HG03432 (cell line): ENCODE measurements at regions not wholly inside any gene's neighbourhood (a gene's known extent, or its start where the extent isn't known, plus 50 kb on each side); places are given as distances from the start of the nearest gene placed in this dataset.

Experiments
- ATAC-seq: cut with Tn5 transposase; IDR thresholded peaks from one replicate; pipeline ENCODE4 v1.9.1; 2021; ENCODE audit warnings: mild to moderate bottlenecking, moderate library complexity; ENCODE audit not compliant: unreplicated experiment

DNA sequence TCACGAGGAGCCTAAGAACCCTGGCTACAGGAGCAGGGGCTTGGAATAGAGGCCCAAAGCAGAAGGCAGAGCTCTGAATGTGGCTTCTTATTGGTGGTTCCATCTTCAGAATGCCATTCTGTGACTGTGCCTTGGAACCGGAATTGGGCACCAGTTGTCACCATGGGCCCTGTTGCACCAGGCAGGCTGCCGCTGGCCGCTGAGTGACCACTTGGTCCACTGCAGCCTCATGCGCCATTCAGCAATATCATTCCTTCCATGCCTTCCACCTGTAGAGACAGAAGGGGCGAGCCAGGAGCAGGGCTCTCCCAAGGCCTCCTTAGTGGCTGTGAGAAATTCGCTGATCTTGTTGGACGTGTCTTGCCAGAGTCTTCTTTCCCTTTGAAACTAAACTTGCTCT, 270.3 kb upstream of the CHD6 start:
- ATAC-seq = no peak

- ATAC-seq = no peak
Observed at GRCh38 chr20:41887500-41887899, 269.3 kb upstream of the CHD6 start.

- no peak for ATAC-seq
Observed at GRCh38 chr20:41881466-41882046, 263.4 kb upstream of the CHD6 start.

DNA sequence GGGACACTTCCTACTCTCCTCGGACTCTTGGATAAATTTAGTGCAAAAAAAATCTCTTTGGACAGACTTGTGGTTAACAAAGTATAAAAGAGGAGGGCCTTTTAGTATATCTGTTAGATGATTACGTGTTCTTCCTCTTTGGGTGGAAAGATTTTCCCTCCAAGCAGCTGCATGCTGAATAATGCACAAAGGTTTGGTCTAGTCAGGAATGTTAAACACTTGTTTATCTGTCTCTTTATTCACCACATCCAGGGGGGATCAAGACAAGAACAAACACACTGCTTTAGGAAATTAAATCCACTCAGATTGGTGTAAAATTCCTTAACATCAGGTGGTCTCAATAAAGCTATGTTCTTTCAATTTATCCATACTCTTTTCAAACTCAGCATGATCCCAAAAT, 260.9 kb upstream of the CHD6 start:
- ATAC-seq = no peak

- no peak for ATAC-seq
Observed at GRCh38 chr20:41877911-41878310, 259.7 kb upstream of the CHD6 start.

GRCh38 chr20:41874658-41875057, 256.5 kb upstream of the CHD6 start:
- ATAC-seq = no peak

DNA sequence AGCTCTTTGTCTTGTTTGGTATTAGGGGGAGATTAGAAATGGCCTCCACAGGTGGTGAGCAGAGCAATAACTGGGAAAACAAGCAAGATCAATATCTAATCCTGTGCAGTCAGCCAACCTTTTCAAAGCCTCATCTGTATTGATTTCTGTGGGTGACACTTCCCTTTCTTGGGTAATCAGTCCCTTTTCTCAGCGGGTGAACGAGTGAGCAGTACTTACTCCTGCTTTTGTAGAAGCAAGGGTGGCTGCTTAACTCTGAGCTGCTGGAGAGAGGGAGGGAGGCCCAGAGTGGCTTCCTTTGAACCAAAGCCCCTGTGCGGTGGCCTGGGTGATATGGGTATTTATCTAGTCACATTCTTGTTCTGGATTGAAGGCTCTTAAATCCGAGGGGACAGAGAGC, 254.8 kb upstream of the CHD6 start:
- no peak for ATAC-seq

- no peak for ATAC-seq
Observed at GRCh38 chr20:41870869-41871462, 252.8 kb upstream of the CHD6 start.

DNA sequence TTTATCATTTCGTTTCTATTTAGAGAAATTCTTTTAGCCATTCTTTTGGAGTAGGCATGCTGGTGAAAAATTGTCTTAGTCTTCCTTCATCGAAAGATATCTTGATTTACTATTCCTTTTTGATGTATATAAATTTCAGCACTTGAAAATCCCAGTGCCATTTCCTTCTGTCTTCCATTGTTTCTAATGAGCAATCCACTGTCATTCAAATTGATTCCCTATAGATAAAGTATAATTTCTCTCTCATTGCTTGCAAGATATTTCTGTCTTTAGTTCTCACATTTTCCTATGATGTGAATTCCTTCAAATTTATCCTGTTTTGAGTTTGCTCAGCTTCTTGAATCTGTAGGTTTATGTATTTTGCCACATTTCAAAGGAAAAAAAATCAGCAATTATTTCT, 251.1 kb upstream of the CHD6 start:
- ATAC-seq = no peak

- no peak for ATAC-seq
Observed at GRCh38 chr20:41865938-41866337, 247.8 kb upstream of the CHD6 start.

- ATAC-seq = no peak
Observed at GRCh38 chr20:41862476-41862875, 244.3 kb upstream of the CHD6 start.

- no peak for ATAC-seq
Observed at GRCh38 chr20:41861772-41862422, 243.7 kb upstream of the CHD6 start.

- ATAC-seq = no peak
Observed at GRCh38 chr20:41854765-41855164, 236.6 kb upstream of the CHD6 start.

GRCh38 chr20:41853806-41854205, 235.6 kb upstream of the CHD6 start:
- no peak for ATAC-seq

DNA sequence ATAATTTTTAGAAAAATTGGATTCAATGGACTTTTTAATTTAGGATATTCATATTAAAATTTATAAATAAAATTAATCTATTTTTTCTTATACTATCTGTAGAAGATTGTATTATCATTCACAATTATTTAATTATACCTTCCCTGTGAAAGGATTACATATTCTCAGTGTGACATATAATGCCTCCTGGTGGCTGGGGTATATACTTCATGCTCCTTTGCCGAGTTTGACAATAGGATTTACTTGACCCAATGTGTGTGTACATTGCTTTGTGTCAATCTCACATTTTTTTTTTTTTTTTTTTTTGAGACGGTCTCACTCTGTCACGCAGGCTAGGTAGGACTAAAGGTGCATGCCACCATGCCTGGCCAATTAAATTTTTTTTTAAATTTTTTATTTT, 230.0 kb upstream of the CHD6 start:
- no peak for ATAC-seq

DNA sequence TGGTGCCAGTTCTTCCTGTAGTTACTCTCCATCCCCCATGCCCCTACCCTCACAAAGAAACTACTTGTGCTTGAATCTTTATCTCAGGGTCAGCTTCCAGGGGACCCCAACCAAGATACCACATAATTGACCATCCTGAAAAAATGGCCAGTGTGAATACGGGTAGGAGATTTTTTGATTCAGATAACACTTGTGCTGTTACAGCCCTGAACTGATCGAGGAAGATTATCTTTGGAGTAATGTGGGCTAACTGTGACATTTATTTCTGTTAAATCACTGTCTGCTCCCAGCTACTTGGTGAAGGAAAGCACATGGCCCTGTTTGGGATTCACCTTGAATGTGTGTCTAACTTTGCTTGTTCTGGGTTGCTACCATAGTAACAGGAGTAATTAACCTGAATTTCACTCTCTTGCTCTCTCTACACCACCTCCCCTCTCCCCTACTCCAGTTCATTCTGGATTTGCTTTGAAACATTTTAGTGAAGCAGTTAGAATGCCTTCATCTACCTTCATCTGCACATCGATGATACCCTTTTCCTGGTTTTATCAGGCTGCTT, 219.6 kb upstream of the CHD6 start:
- ATAC-seq = no peak

GRCh38 chr20:41833739-41834138, 215.6 kb upstream of the CHD6 start:
- ATAC-seq = no peak

- ATAC-seq = no peak
Observed at GRCh38 chr20:41830702-41831101, 212.5 kb upstream of the CHD6 start.

- ATAC-seq = no peak
Observed at GRCh38 chr20:41819436-41819835, 201.3 kb upstream of the CHD6 start.

DNA sequence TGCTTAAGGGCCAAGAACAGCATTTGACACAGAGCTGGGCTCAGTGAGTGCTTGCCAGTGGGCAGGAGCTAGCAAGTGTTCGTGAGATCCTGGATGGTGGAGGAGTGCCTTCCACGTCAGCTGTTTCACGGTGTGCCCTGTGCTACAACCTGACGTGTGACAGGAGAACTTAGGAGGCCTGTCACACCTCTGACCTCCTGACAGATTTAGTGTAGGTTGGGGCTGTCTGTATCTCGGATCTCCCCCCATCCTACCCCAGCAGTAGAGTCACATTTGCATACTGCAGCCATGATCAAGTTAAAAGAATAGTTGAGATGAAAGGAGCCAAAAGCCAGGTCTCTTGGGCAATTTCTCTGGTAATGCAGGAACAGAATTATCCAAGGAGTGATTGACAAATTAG, 200.8 kb upstream of the CHD6 start:
- ATAC-seq = no peak

- ATAC-seq = no peak
Observed at GRCh38 chr20:41818369-41818768, 200.2 kb upstream of the CHD6 start.

GRCh38 chr20:41811456-41811855, 193.3 kb upstream of the CHD6 start:
- no peak for ATAC-seq
